Brain pericyte (primary cell): ENCODE measurements at regions not wholly inside any gene's neighbourhood (a gene's known extent, or its start where the extent isn't known, plus 50 kb on each side); places are given as distances from the start of the nearest gene placed in this dataset.
"Not testable (repeated sequence)": the region's sequence is repeated elsewhere in the genome, so short reads cannot be mapped to it uniquely, and the experiment has no call there.

ENCODE experiments used
- DNase-seq: peaks from one replicate; pipeline ENCODE4 v3.0.0-alpha.2; 2012; ENCODE audit warnings: low read depth, low spot score

DNA sequence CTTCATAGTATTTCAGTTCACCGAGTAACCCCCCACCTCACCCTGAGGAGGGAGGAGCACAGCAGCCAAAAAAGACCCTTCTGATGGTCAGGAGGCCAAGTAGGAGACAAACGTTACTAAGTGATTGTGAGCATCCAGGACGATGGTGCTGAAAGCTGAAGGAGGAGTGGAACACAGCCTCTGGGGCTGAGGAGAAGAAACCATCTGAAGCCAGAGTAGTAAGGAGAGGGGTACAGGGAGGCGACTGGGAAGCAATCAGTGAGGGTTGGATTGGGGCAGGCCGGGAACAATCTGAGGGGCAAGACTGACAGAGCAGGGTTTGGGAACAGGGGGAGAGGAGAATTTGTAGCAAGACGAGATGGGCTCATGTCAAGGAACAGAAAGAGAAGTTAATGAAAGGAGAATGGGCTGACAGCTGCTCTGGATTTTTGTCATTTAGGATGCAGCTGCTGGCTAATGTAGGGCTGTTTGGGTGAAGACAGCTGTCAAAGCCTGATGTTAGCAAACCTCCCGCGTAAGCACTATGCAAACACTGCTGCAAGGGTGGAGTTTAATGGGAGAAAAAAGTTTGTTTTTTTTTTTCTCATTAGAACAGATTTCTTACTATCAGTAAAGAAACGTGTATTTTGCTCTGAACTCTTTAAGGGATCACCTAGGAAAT, 622.2 kb downstream of the EDEM1 start:
- no peak for DNase-seq

DNA sequence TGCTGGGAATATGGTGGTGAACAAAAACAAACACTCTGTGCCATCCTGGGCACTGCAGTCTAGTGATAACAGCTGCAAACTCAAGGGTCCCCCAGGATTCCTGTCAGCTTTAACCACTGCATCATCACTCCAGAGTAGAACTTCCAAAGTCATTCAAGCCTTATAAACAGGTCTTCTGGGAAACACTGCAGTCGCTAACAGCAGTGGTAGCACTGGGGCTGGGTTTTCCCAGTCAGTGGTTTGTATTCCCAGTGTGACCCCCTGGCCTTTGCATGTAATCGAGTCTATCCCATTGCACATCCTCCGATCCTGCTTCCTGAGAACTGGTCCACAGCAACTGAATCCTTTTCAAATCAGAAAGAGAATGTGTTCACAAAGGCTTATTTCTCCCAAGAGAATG, 623.5 kb downstream of the EDEM1 start:
- DNase-seq, result no peak

DNA sequence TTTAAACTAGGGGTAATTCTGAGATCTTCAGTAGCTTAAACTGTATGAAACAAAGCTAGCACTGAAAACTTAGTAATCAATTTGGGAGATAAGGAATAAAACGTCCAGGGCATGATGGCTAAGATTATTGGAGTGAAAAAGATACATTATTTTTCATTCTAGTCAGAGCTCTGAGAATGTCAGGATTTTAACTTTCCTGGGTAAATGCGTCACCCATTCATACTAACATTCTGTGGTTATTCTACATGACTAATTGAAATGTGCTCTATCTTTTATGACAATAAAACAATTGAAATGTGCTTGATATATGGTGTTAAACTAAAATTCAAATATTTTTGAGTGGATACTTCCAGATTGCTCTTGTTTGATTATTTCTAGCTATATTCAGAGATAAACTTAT, 626.0 kb downstream of the EDEM1 start:
- DNase-seq, result no peak

DNA sequence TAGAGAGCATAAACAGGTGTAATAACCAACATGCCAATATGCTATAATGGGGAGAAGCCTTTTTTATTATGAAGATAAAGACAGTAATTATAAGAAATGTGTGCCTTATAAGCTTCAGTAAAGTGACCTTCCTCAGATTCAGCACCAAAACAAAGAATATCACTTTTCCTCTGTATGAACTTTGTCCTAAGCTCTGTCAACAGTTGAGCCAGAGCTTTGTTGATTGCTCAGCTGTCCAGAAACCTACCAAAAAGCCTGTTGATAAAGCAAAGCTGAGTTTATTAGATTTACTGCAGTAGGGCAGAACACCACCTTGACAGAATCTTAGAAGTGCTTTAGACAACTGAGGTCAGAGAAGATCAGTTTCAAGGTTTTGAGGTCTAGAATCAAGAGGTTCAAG, 635.3 kb downstream of the EDEM1 start:
- no peak for DNase-seq

DNA sequence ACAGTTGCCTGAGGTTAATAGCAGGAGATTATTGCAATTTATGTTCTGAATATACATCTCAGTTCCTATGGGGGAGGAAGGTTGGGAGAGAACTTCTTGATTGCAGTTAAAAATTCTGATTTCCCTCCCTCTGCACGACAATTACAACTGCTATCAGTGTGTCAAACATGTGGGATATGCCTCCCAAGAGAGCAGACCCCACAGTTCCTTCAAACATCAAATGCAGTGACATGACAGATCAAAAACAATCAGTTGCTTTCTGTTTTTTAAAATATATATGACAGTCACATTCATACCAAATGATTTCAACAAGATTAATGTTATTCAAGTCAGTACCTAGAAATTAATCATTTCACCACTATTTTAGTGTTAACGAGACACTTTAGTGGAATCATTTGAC, 639.0 kb downstream of the EDEM1 start:
- no peak for DNase-seq

DNA sequence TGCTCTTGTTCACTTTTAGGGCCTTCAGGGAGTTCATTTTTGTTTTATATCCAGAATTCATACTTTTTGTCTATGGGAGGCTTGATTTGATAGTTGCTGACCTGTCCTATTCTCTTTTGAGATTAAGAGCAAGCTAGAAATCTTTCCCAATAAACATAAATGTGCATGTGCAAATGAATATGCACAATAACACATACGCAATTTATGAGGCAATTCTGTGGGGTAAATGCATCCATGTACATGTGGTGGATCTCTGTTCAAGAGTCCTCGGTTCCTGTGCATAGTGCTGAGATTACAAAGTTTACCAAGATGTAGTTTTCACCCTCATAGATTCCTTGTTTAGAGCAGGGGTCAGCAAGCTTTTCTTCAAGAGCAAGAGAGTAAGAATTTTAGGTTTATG, 640.7 kb downstream of the EDEM1 start:
- DNase-seq, result no peak

DNA sequence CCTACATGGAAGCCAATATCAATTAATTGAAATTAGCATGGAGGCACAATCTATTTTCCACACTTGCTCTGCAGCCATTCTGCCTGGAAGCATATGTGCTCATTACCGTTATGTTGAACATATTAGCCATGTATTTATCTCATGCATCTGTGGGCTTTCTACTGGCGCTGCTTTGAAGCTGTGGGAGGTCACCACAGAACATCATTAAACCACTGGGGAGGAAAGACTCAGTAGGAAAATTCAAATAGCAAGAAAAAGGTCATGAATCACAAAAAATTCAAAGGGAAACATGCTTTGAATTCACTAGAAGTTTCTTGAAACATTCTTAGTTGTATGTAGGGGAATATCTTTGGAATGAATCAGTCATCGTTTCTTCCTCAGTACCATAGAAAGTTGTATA, 652.5 kb downstream of the EDEM1 start:
- DNase-seq, result no peak

DNA sequence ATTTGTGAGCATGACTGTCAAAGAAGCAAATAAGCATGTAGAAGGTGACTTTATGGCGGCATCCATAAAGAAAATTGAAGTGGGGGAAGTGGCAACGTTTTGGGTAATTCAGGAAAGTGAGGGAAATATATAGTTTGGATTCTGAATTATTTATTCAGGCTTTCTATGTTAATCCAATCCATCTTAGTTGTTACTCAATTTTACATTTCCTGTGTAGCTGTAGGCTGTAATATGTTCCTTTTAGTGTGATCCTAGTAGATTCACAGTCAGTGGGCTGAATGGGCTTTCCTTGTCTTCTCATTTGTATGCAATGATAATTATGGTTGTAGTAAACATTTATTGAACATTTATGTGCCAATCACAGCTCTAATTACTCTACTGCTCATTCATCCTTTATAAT, 654.1 kb downstream of the EDEM1 start:
- no peak for DNase-seq

DNA sequence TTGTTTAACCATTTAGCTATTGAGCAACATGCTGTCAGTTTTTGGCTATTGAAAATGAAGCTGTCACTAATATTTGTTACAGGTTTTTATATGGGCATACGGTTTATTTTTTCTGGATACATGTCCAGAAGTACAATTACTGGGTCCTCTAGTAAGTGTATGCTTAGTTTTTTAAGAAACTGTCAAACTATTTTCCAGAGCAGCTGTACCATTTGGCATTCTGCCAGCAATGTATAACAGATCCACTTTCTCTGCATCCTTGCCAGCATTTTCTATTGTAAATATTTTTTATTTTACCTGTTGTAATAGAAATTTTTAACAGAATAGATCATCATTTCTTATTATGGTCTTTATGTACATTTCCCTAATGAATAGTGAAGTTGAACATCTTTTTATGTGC, 658.8 kb downstream of the EDEM1 start:
- no peak for DNase-seq

DNA sequence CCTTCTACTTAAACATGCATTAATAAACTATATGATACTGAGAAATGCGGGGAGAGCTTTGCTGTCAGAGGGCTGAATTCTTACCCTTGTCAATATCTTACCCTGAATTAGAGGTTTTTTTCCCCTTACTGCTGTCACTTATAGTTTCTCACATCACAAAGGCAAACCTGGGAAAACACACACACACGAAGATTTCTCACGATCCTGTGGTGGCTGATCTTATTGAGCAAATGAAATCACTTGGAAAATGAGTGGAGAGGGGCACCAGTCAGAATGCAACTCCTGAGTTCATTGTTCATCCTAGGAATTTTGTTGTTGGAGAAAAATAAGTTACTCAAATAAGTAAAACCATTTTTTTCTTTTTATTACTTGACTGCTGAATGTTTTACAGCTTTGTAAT, 673.6 kb downstream of the EDEM1 start:
- DNase-seq, result no peak

DNA sequence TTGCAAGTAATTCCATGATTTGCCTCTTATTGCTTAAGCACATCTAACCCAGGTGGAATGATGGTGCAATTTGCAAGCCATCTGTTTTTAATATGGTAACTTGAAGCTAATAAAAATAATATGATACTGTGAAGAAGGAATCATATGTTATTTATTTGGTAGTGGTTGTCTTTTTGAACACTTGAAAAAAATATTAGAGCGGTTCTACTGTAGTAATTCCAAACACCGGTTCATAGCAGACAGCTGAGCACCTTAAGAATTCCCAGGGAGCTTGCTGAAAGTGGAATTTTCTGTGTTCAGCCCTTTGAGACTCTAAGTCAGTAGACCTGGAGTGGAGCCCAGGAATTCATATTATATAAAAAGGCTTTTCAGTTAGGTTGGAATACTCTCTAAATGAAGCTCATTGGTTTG, 687.4 kb downstream of the EDEM1 start:
- no peak for DNase-seq

DNA sequence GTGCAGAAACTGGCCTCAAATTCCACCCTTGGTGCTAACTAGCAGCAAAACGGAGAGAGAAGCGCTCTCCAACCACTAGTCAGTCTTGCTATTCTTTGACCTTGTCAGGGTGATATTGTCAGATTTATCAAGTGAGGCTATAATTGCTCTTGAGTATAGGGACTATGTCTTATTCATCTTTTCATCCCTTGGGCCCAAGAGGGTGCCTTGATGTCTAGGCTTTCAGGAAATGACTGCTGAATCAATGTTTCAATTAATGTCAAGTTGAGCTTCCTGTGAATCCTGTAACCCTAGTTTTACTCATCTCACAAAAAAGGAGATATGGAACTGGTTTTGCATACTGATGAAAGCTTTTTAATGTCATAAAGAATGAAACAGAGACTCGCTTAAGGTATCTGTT, 701.3 kb downstream of the EDEM1 start:
- no peak for DNase-seq

DNA sequence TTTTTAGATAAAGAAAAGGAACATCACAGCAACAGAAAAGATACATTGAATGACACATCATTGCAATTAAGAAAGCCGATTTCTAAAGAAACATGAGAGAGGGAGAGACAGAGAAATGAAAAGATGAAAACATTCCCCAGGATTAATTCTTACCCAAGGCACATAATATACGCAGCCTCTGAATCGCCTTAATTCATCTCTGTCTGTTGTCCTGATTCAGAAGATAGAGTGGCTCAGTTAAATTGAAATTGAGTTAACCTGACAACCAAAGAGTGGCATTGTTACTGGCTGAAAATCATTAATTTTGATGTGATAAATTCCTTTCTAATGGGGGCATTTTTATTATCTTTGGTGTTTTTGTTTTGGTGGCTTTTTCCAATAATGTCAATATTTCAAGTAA, 701.9 kb downstream of the EDEM1 start:
- no peak for DNase-seq

DNA sequence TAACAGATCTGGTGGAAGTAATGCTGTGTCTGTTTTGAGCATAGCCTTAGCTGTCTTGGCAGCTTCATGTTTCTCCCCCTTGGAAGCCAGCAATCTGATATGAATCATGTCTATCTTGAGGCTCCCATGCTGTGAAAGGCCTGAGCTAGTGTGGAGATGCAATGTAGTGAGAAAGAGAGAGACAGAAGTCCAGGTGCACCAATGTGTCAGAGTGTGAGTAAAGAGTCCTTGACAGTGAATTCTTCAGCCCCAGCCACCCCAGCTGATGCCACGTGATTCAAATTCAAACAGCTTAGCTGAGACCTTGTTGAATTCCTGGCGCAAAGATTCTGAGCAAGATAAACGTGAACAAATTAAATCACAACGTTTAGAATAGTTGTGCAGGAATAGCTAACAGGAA, 704.2 kb downstream of the EDEM1 start:
- DNase-seq, result no peak

DNA sequence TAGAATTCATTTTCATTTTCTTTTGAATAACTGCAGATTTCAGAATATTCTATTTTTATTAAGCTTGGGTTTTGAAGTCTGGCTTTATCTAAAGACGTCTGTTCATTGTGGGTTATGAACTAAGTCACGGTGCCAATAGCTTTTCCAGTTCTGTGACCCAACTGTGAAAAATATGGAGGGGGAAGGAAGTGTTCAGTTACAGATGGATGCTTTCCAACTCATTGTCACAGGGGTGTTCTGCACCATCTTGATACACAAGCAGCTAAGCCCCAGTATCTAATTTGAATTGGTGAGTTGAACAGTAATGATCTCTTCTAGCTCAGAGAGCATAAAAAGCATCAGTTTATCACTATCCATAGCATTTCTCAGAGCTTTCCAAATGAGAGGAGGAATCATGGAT, 710.6 kb downstream of the EDEM1 start:
- no peak for DNase-seq

DNA sequence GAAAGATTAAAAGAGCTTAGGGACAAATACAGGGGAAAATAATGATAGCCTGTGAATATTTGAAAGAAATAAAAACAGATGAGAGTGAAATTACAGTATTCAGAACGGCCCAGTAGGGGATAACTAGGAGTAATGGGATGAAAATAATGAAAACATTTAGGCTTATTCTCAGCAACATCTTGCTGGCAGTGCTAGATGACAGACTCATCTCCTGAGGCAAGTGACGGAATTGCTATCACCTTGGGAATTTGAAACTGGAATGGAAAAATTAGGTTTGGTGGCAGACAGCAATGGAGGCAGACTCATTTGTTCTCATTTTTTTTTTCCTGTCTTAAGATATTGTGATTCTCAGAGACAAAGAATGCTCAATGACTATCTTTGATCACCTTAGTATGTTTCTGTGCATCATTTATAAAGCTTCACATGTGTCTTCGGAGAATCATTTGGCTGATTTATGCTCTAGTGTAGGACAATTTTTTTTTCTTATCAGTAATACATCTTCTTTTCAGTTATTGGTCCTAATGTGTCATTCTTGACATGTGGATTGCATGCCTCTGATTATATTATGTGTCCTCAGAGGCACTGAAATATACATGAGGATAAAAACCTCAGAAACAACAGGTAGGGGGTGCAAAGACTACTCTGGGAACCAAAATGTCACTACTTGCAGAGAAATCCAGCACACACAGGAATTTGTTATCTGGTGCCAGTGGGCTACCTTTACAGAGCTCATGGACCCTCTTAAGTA, 711.7 kb downstream of the EDEM1 start:
- no peak for DNase-seq

DNA sequence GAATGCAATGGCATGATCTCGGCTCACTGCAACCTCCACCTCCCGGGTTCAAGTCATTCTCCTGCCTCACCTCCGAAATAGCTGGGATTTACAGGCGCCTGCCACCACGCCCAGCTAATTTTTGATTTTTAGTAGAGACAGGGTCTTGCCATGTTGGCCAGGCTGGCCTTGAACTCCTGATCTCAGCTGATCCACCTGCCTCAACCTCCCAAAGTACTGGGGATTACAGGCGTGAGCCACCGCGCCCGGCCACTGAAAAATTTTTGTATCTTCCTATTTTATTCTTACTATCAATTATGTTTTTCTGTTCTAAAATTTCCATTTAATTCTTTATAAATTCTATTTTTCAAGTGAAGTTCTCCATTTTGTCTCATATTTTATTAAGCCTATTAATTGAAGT, 730.4 kb downstream of the EDEM1 start:
- DNase-seq, result no peak

DNA sequence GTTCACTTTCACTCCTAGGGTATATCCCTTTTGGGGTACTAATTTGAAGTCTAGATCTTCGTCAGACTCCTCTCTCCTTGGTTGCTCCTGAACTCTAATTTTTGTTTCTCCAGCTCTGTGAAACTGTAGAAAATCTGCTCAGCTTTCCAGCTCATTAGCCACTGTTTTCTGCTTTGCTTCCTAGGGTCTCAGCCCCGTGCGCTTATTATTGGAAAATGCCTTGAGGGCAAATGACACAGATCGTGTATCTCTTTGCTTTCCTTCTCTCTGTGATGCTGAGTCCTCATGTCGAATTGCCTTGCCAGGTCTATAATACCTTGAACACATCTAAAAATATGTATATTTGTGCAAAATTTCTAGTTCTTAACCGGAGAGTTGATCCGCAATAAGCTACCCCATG, 731.1 kb downstream of the EDEM1 start:
- no peak for DNase-seq

DNA sequence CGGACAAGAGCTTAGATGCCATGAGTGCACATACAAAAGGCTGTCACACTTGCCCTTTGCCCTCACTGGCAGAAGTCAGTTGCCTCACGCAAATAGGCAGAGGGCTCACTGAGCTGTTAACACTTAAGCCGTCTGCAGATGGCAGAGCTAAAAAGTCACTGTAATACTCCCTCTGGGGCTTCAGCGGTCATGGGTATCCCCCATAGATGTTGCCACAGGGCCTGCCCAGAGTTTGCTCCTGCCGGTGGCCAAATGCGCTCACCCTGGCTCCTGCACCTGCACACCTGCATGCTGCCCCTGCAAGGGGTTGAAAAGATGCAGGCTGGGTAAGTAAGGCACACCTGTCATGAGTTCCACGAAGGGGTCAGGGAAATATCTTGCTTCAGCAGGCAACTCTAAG, 741.5 kb downstream of the EDEM1 start:
- DNase-seq, result no peak

DNA sequence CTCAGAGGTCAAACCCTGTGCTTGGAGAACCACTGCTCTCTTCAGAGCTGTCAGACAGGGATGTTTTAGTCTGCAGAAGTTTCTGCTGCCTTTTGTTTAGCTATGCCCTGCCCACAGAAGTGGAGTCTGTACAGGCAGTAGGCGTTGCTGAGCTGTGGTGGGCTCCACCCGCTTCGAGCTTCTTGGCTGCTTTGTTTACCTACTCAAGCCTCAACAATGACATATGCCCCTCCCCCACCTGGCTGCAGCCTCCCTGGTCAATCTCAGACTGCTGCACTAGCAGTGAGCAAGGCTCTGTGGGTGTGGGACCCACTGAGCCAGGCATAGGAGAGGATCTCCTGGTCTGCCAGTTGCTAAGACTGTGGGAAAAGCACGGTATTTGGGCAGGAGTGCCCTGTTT, 756.6 kb downstream of the EDEM1 start:
- not testable (repeated sequence) for DNase-seq

DNA sequence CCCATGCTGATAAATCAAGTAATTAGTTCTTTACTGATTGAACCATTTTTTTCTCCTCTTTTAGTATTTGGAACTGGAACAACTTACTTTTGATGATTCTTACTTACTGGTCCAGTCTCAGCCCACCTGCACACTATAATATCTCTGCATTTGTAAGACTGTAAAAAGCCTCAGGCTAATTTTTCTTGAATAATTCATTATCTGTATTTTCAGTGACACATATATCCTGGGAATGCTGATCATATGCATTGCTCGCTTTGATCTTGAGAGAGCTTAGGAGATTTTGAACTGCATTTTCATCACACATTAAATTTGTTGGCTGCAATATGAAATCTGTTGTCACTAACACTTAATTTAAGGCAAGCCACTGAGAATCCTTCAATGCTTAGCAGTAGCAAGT, 760.6 kb downstream of the EDEM1 start:
- no peak for DNase-seq

DNA sequence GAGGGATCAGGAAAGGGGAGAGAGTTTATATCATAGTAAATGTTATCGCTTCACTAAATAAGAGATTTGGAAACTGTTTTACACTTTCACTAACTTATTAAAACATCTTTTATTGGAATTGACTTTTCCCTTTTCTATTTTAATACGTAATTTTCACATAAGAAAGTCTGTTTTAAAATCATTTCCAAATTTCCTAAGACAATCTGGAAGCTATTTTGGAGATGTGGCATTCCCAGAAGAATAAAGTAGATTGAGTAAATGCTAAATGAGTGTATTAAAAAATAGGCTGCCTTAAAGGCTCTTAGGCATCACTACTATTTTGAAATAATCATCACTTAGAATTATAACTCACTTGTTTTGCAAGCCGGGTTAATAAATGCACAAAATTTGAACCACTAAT, 763.5 kb downstream of the EDEM1 start:
- no peak for DNase-seq

DNA sequence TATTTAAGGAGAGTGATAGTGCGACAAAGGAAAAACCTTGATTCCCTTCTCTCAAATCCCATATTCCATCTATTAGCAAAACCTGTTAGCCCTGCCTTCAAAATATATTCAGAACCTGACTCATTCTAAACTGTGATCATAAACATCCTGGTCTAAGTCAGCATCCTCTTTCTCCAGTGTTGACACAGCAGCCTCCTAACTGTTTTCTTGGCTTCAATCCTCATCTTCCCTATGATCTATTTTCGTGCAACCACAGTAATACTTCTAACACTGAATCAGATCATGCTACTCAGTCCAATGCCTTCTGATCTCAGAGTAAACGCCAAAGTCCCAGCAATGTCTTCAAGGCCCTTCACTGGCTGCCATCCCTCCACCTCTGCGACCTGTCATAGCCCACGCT, 785.1 kb downstream of the EDEM1 start:
- no peak for DNase-seq
